ENCODE measurements at regions not wholly inside any gene's neighbourhood (a gene's known extent, or its start where the extent isn't known, plus 50 kb on each side); places are given as distances from the start of the nearest gene placed in this dataset.
"Not testable (repeated sequence)": the region's sequence is repeated elsewhere in the genome, so short reads cannot be mapped to it uniquely, and the experiment has no call there.

DNA sequence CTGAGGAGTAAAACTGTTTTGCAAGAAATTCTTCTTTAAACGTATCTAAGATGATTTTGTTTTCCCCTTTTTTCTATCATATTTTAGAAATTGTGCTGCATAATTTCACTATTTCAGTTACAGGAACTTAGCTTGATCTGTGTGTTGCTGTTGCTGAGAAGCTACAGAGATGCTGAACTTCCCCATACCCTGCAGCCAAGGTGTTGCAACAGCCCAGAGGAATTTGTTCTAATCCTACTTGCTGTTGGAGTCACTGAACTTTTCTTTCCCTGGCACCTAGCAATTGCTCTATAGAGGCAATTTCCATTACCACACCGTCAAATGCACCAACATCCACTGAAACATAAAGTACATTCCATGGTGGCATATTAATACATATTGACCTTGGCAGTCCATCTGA is 617.8 kb upstream of the AMELY start:
- POLR2A ChIA-PET (ENCODE audit: partially characterized antibody) = no interaction called here
- Histone ChIP-seq H3K9ac (replicated peaks in 1 of 4; ENCODE audit: extremely low read depth in 1 of 4, low read depth in 3 of 4, low read length in 3 of 4) (no peak overlapping the region), H2BK5ac (ENCODE audit: low read depth, low read length) (no peak overlapping the region), H3K36me3 (ENCODE audit: control insufficient read depth in 2 of 4, insufficient read depth in 4 of 4, low read length in 3 of 4) (no peaks in the 10 kb centered on the region), H3K4me3 (ENCODE audit: extremely low read depth in 1 of 4, insufficient read depth in 2 of 4, low read depth in 3 of 4, low read length in 4 of 4) (no peak overlapping the region), H3K23ac (ENCODE audit: insufficient read length) (no peak overlapping the region), H3K9me3 (ENCODE audit: insufficient read depth in 2 of 2, low read depth in 1 of 2, low read length in 1 of 2) (no peaks in the 10 kb centered on the region), H3K14ac (ENCODE audit: insufficient read length) (no peak overlapping the region), H3K4me2 (ENCODE audit: insufficient read depth in 1 of 2, low read depth in 2 of 2, low read length in 2 of 2) (no peak overlapping the region), H2BK20ac (ENCODE audit: low read length) (no peak overlapping the region), H4K91ac (replicated peaks; ENCODE audit: insufficient read length, low read length) (no peak overlapping the region), H2BK120ac (replicated peaks; ENCODE audit: low read depth, low read length) (no peak overlapping the region), H3K27ac (ENCODE audit: low read depth, low read length) (no peak overlapping the region), H3K23me2 (ENCODE audit: low read depth, low read length) (no peaks in the 10 kb centered on the region), H4K8ac (ENCODE audit: extremely low read depth, insufficient read depth, low read length) (no peak overlapping the region), H3K56ac (replicated peaks; ENCODE audit: insufficient read length, low read depth, low read length) (no peak overlapping the region), H2AK5ac (ENCODE audit: low read depth, low read length) (no peak overlapping the region), H3K4ac (replicated peaks; ENCODE audit: insufficient read length, low read depth, low read length) (no peak overlapping the region), H3K27me3 (replicated peaks in 1 of 4; ENCODE audit: control insufficient read depth in 3 of 4, extremely low read depth in 1 of 4, insufficient read depth in 3 of 4, low read length in 3 of 4) (no peaks in the 10 kb centered on the region), H2AFZ (ENCODE audit: low read length) (no peak overlapping the region), H3K4me1 (replicated peaks in 1 of 4; ENCODE audit: control insufficient read depth in 3 of 4, insufficient read depth in 4 of 4, low read length in 3 of 4) (no peaks in the 10 kb centered on the region), H3K18ac (ENCODE audit: extremely low read depth, low read length) (no peak overlapping the region), H4K5ac (ENCODE audit: insufficient read length, low read depth, low read length) (no peak overlapping the region), H3K79me1 (ENCODE audit: low read depth, low read length) (no peaks in the 10 kb centered on the region), H4K20me1 (replicated peaks in 1 of 2; ENCODE audit: control insufficient read depth in 1 of 2, insufficient read depth in 2 of 2, low read length in 2 of 2) (no peaks in the 10 kb centered on the region), H3K79me2 (ENCODE audit: control insufficient read depth in 1 of 2, insufficient read depth in 2 of 2, low read length in 2 of 2) (no peaks in the 10 kb centered on the region), H2BK12ac (ENCODE audit: low read depth, low read length) (no peak overlapping the region), H2BK15ac (ENCODE audit: low read length) (no peak overlapping the region)
- no peak for FAIRE-seq
- TF ChIP-seq CEBPB (IDR thresholded peaks at IDR 0.05; ENCODE audit: low read depth, low read length) (peak; percentile 32; the same call in 1 of the 2 replicates), POLR2A (IDR thresholded peaks at IDR 0.05; ENCODE audit: control extremely low read depth in 1 of 2, low read depth in 2 of 2, low read length in 2 of 2) (no peak)
- 100% methylated on average over 2 of the region's 2 CpGs; no CpG with 5 or more reads in 1 of the 2 experiments for WGBS, 2 experiments (ENCODE audit: extremely low coverage in 1 of 2, insufficient coverage in 1 of 2, insufficient read length in 1 of 2, insufficient replicate concordance in 2 of 2, low coverage in 1 of 2, low lambda C conversion rate in 2 of 2, missing lambda C conversion rate in 1 of 2)
- CTCF ChIA-PET (ENCODE audit: partially characterized antibody) = no interaction called here
- DNase-seq (ENCODE audit: low read depth in 1 of 2, low spot score in 2 of 2) = no peak

DNA sequence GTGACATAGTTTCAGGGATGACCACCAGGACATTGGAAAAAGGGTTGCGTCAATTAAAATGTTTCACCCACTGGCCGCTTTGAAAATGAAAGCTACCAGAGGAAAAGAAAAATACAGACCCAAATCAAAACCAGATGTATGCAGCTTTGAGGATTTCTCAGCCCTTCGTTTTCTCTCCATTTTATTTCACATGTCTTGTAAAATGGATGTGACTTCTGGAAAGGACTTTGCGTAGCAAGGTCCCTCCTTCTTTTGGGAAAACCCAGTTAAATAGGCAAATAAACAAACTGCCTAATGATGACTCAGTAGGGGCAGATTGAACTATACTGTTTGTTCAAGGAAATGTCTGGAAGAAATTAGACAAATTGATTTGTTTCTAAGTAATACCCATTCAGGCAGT is 616.0 kb upstream of the AMELY start:
- H3K9me3 ChIP-seq (ENCODE audit: insufficient read depth in 2 of 2, low read depth in 1 of 2, low read length in 1 of 2); H3K14ac ChIP-seq (ENCODE audit: insufficient read length); H3K56ac ChIP-seq (replicated peaks; ENCODE audit: insufficient read length, low read depth, low read length); H3K18ac ChIP-seq (ENCODE audit: extremely low read depth, low read length); POLR2A ChIA-PET (ENCODE audit: partially characterized antibody); H3K9ac ChIP-seq (replicated peaks in 1 of 4; ENCODE audit: extremely low read depth in 1 of 4, low read depth in 3 of 4, low read length in 3 of 4); H3K4ac ChIP-seq (replicated peaks; ENCODE audit: insufficient read length, low read depth, low read length); H4K91ac ChIP-seq (replicated peaks; ENCODE audit: insufficient read length, low read length); H3K79me1 ChIP-seq (ENCODE audit: low read depth, low read length); H4K8ac ChIP-seq (ENCODE audit: extremely low read depth, insufficient read depth, low read length); H3K4me2 ChIP-seq (ENCODE audit: insufficient read depth in 1 of 2, low read depth in 2 of 2, low read length in 2 of 2); H3K4me1 ChIP-seq (replicated peaks in 1 of 4; ENCODE audit: control insufficient read depth in 3 of 4, insufficient read depth in 4 of 4, low read length in 3 of 4); H4K20me1 ChIP-seq (replicated peaks in 1 of 2; ENCODE audit: control insufficient read depth in 1 of 2, insufficient read depth in 2 of 2, low read length in 2 of 2); H3K27ac ChIP-seq (ENCODE audit: low read depth, low read length); H2BK15ac ChIP-seq (ENCODE audit: low read length); H2AK5ac ChIP-seq (ENCODE audit: low read depth, low read length); H2BK12ac ChIP-seq (ENCODE audit: low read depth, low read length); H2BK120ac ChIP-seq (replicated peaks; ENCODE audit: low read depth, low read length); H3K36me3 ChIP-seq (ENCODE audit: control insufficient read depth in 2 of 4, insufficient read depth in 4 of 4, low read length in 3 of 4); CTCF ChIA-PET (ENCODE audit: partially characterized antibody); H2BK5ac ChIP-seq (ENCODE audit: low read depth, low read length); DNase-seq (ENCODE audit: low read depth in 1 of 2, low spot score in 2 of 2); H2AFZ ChIP-seq (ENCODE audit: low read length); H4K5ac ChIP-seq (ENCODE audit: insufficient read length, low read depth, low read length); H2BK20ac ChIP-seq (ENCODE audit: low read length); H3K23me2 ChIP-seq (ENCODE audit: low read depth, low read length); FAIRE-seq; H3K27me3 ChIP-seq (replicated peaks in 1 of 4; ENCODE audit: control insufficient read depth in 3 of 4, extremely low read depth in 1 of 4, insufficient read depth in 3 of 4, low read length in 3 of 4); H3K23ac ChIP-seq (ENCODE audit: insufficient read length); H3K79me2 ChIP-seq (ENCODE audit: control insufficient read depth in 1 of 2, insufficient read depth in 2 of 2, low read length in 2 of 2); H3K4me3 ChIP-seq (ENCODE audit: extremely low read depth in 1 of 4, insufficient read depth in 2 of 4, low read depth in 3 of 4, low read length in 4 of 4): not testable (repeated sequence)
- WGBS, 2 experiments (ENCODE audit: extremely low coverage in 1 of 2, insufficient coverage in 1 of 2, insufficient read length in 1 of 2, insufficient replicate concordance in 2 of 2, low coverage in 1 of 2, low lambda C conversion rate in 2 of 2, missing lambda C conversion rate in 1 of 2) = 90% methylated on average over 4 of the region's 4 CpGs; no CpG with 5 or more reads in 1 of the 2 experiments

Data from H1 (cell line).